GM12878 (cell line): ENCODE measurements at regions not wholly inside any gene's neighbourhood (a gene's known extent, or its start where the extent isn't known, plus 50 kb on each side); places are given as distances from the start of the nearest gene placed in this dataset.

Experiments used
- ASH2L ChIP-seq: fragments of 300-600, 200-600 bp; sonication (generic); IDR thresholded peaks from 2 replicates; pipeline ENCODE4 v1.6.1; 2017; ENCODE audit warnings: low read depth, mild to moderate bottlenecking, borderline replicate concordance
- BCLAF1 ChIP-seq: fragments of 450-650 bp; IDR thresholded peaks from 2 replicates; pipeline ENCODE4 v1.6.1; 2017; ENCODE audit warnings: antibody characterized with exemption, mild to moderate bottlenecking, moderate library complexity
- BHLHE40 ChIP-seq, 2 experiments: fragments of 450-650 bp in 1 of 2; IDR thresholded peaks; 2 replicates each; pipeline ENCODE4 v1.6.1; 2011 to 2017; ENCODE audit warnings: low read depth in 2 of 2, borderline replicate concordance in 1 of 2, improper control_type of control experiment in 1 of 2, low read length in 1 of 2, mild to moderate bottlenecking in 1 of 2
- CREM ChIP-seq: IDR thresholded peaks from 2 replicates; pipeline ENCODE4 v1.6.1; 2014; ENCODE audit warnings: antibody characterized with exemption, low read depth
- CTCF ChIP-seq, 3 experiments: IDR thresholded peaks in 2 of 3; conservative IDR thresholded peaks in 1 of 3; 2 replicates each; pipeline ENCODE4 v1.5.1; 2011; ENCODE audit warnings: low read depth in 3 of 3, low read length in 3 of 3, mild to moderate bottlenecking in 3 of 3, control low read depth in 2 of 3, moderate library complexity in 2 of 3, inconsistent platforms in 1 of 3, mixed read lengths in 1 of 3; ENCODE audit not compliant: control insufficient read depth in 2 of 3, insufficient read depth in 1 of 3; ENCODE audit errors: extremely low read depth in 1 of 3
- EED ChIP-seq: sonication (generic); IDR thresholded peaks from 2 replicates; pipeline ENCODE4 v1.6.1; 2016; ENCODE audit warnings: antibody characterized with exemption, low read depth
- MLLT1 ChIP-seq: fragments of 450-650 bp; IDR thresholded peaks from 2 replicates; pipeline ENCODE4 v1.6.1; 2016; ENCODE audit warnings: mild to moderate bottlenecking
- NFYB ChIP-seq: IDR thresholded peaks from 2 replicates; pipeline ENCODE4 v1.6.1; 2011; ENCODE audit warnings: low read depth, mild to moderate bottlenecking, low read length, improper control_type of control experiment, moderate library complexity; ENCODE audit not compliant: insufficient read depth
- PAX8 ChIP-seq: fragments of 450-650 bp; IDR thresholded peaks from 2 replicates; pipeline ENCODE4 v1.6.1; 2017; ENCODE audit warnings: mild to moderate bottlenecking, moderate library complexity
- RAD21 ChIP-seq: IDR thresholded peaks from 2 replicates; pipeline ENCODE4 v1.6.1; 2011; ENCODE audit warnings: mild to moderate bottlenecking, low read depth, low read length, moderate library complexity; ENCODE audit not compliant: insufficient read depth
- SMC3 ChIP-seq: IDR thresholded peaks from 2 replicates; pipeline ENCODE4 v1.6.1; 2011; ENCODE audit warnings: low read length, improper control_type of control experiment, borderline replicate concordance
- YY1 ChIP-seq: IDR thresholded peaks from 2 replicates; pipeline ENCODE4 v1.6.1; 2011; ENCODE audit warnings: low read depth, mild to moderate bottlenecking, low read length
- ZNF24 ChIP-seq: fragments of 450-650 bp; IDR thresholded peaks from 2 replicates; pipeline ENCODE4 v1.6.1; 2017; ENCODE audit warnings: antibody characterized with exemption, mild to moderate bottlenecking
- ZNF384 ChIP-seq: IDR thresholded peaks from 2 replicates; pipeline ENCODE4 v1.6.1; 2012; ENCODE audit warnings: low read depth, mild to moderate bottlenecking, low read length, improper control_type of control experiment, borderline replicate concordance
- TF ChIP-seq, protein P1 (sequence below): fragments of 450-650 bp; IDR thresholded peaks from 2 replicates; pipeline ENCODE4 v1.6.1; 2017; ENCODE audit warnings: borderline replicate concordance

GRCh38 chr6:139881728-139882211 lies 507.3 kb upstream of the CITED2 start (continued):
- TF ChIP-seq BCLAF1 (no peak), CTCF (IDR thresholded peaks at IDR 0.05 in 2 of 3, conservative IDR thresholded peaks at IDR 0.05 in 1 of 3; ENCODE audit: control insufficient read depth in 2 of 3, extremely low read depth in 1 of 3, insufficient read depth in 1 of 3, low read depth in 3 of 3, low read length in 3 of 3) (peak; percentile 46 to 56 (median 55)), PAX8 (no peak), ZNF384 (no peak), CREM (no peak), SMC3 (peak; percentile 76), NFYB (no peak), RAD21 (peak; percentile 52), MLLT1 (no peak), BHLHE40 (IDR thresholded peaks at IDR 0.05; ENCODE audit: borderline replicate concordance in 1 of 2, low read depth in 2 of 2, low read length in 1 of 2) (no peak), ZNF24 (no peak), ASH2L (no peak), EED (no peak), YY1 (no peak)
- TF ChIP-seq, protein P1, sequence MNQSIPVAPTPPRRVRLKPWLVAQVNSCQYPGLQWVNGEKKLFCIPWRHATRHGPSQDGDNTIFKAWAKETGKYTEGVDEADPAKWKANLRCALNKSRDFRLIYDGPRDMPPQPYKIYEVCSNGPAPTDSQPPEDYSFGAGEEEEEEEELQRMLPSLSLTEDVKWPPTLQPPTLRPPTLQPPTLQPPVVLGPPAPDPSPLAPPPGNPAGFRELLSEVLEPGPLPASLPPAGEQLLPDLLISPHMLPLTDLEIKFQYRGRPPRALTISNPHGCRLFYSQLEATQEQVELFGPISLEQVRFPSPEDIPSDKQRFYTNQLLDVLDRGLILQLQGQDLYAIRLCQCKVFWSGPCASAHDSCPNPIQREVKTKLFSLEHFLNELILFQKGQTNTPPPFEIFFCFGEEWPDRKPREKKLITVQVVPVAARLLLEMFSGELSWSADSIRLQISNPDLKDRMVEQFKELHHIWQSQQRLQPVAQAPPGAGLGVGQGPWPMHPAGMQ: no peak
